Coronary artery (tissue), 2 donors: ENCODE measurements at regions not wholly inside any gene's neighbourhood (a gene's known extent, or its start where the extent isn't known, plus 50 kb on each side); places are given as distances from the start of the nearest gene placed in this dataset.

ENCODE experiments used
- DNase-seq: peaks from one replicate; pipeline ENCODE4 v3.0.0-alpha.2; 2017; ENCODE audit warnings: low spot score
- H3K27ac ChIP-seq, 2 donors: fragments of 200-600 bp; sonication (generic); one replicate each; pipeline ENCODE4 v1.5.1; 2016 to 2019
- H3K4me3 ChIP-seq: fragments of 200-600 bp; sonication (generic); 2 replicates; pipeline ENCODE4 v1.5.1; 2016; ENCODE audit warnings: mild to moderate bottlenecking, moderate library complexity
- TF ChIP-seq, protein P1 (sequence below): fragments of 200-600 bp; sonication (generic); IDR thresholded peaks from one replicate; pipeline ENCODE4 v1.5.1; 2019; ENCODE audit warnings: antibody characterized with exemption

GRCh38 chr16:65280845-65281512, 159.1 kb upstream of the CDH11 start:
- TF ChIP-seq, protein P1, sequence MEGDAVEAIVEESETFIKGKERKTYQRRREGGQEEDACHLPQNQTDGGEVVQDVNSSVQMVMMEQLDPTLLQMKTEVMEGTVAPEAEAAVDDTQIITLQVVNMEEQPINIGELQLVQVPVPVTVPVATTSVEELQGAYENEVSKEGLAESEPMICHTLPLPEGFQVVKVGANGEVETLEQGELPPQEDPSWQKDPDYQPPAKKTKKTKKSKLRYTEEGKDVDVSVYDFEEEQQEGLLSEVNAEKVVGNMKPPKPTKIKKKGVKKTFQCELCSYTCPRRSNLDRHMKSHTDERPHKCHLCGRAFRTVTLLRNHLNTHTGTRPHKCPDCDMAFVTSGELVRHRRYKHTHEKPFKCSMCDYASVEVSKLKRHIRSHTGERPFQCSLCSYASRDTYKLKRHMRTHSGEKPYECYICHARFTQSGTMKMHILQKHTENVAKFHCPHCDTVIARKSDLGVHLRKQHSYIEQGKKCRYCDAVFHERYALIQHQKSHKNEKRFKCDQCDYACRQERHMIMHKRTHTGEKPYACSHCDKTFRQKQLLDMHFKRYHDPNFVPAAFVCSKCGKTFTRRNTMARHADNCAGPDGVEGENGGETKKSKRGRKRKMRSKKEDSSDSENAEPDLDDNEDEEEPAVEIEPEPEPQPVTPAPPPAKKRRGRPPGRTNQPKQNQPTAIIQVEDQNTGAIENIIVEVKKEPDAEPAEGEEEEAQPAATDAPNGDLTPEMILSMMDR: no peak
- Histone ChIP-seq H3K4me3 (no peak overlapping the region), H3K27ac (no peak overlapping the region)
- DNase-seq: no peak

GRCh38 chr16:65279576-65279975, 157.7 kb upstream of the CDH11 start:
- no peak overlapping the region for H3K4me3 ChIP-seq
- TF ChIP-seq, protein P1: no peak
- H3K27ac ChIP-seq: no peak overlapping the region
- DNase-seq: no peak

- Histone ChIP-seq H3K4me3 (no peak overlapping the region), H3K27ac (no peak overlapping the region)
- no peak for DNase-seq
- TF ChIP-seq, protein P1: no peak
Observed at GRCh38 chr16:65278874-65279273, 157.0 kb upstream of the CDH11 start.

GRCh38 chr16:65274566-65274965, 152.7 kb upstream of the CDH11 start:
- H3K27ac ChIP-seq: no peak overlapping the region
- TF ChIP-seq, protein P1: no peak
- no peak for DNase-seq
- no peak overlapping the region for H3K4me3 ChIP-seq

GRCh38 chr16:65272699-65273414, 151.0 kb upstream of the CDH11 start:
- H3K27ac ChIP-seq: no peak overlapping the region
- H3K4me3 ChIP-seq: no peak overlapping the region
- no peak for DNase-seq
- TF ChIP-seq, protein P1: no peak

- Histone ChIP-seq H3K4me3 (no peak overlapping the region), H3K27ac (no peak overlapping the region)
- TF ChIP-seq, protein P1: no peak
- no peak for DNase-seq
Observed at GRCh38 chr16:65271996-65272395, 150.1 kb upstream of the CDH11 start.

GRCh38 chr16:65268331-65268730, 146.5 kb upstream of the CDH11 start:
- H3K4me3 ChIP-seq: no peak overlapping the region
- TF ChIP-seq, protein P1: no peak
- DNase-seq: no peak
- H3K27ac ChIP-seq: no peak overlapping the region
